Neuronal stem cell (in vitro differentiated cells): ENCODE measurements at regions not wholly inside any gene's neighbourhood (a gene's known extent, or its start where the extent isn't known, plus 50 kb on each side); places are given as distances from the start of the nearest gene placed in this dataset.

ENCODE experiments used
- DNase-seq: peaks from one replicate; pipeline ENCODE4 v3.0.0-alpha.2; 2013; ENCODE audit warnings: low spot score
- H2AFZ ChIP-seq: one replicate; pipeline ENCODE4 v1.6.1; 2013; ENCODE audit warnings: mild to moderate bottlenecking, low read length, inconsistent platforms
- H2AK5ac ChIP-seq: 2 replicates; pipeline ENCODE4 v1.6.1; 2013; ENCODE audit warnings: low read depth, mild to moderate bottlenecking, inconsistent platforms, low read length, moderate library complexity, mixed read lengths
- H2BK120ac ChIP-seq: 2 replicates; pipeline ENCODE4 v1.6.1; 2013; ENCODE audit warnings: low read depth, mild to moderate bottlenecking, inconsistent platforms, low read length, moderate library complexity, mixed read lengths
- H2BK12ac ChIP-seq: one replicate; pipeline ENCODE4 v1.6.1; 2013; ENCODE audit warnings: low read length, inconsistent platforms
- H2BK15ac ChIP-seq: 2 replicates; pipeline ENCODE4 v1.6.1; 2013; ENCODE audit warnings: mild to moderate bottlenecking, low read length, inconsistent platforms, mixed read lengths
- H2BK5ac ChIP-seq: one replicate; pipeline ENCODE4 v1.6.1; 2013; ENCODE audit warnings: inconsistent platforms, mild to moderate bottlenecking, low read length, moderate library complexity
- H3K14ac ChIP-seq: one replicate; pipeline ENCODE4 v1.6.1; 2013; ENCODE audit warnings: low read length, inconsistent platforms
- H3K18ac ChIP-seq: 2 replicates; pipeline ENCODE4 v1.6.1; 2013; ENCODE audit warnings: low read length, inconsistent platforms
- H3K23ac ChIP-seq: 2 replicates; pipeline ENCODE4 v1.6.1; 2013; ENCODE audit warnings: low read depth, mild to moderate bottlenecking, mixed read lengths, low read length, inconsistent platforms; ENCODE audit not compliant: poor library complexity
- H3K27ac ChIP-seq: replicated peaks from 3 replicates; pipeline ENCODE4 v1.5.1; 2013; ENCODE audit warnings: low read length, inconsistent platforms
- H3K27me3 ChIP-seq, 3 experiments: 2 replicates each; pipeline ENCODE4 v1.6.1; 2013; ENCODE audit warnings: low read length in 3 of 3, mild to moderate bottlenecking in 2 of 3, inconsistent platforms in 1 of 3, low read depth in 1 of 3, mixed read lengths in 1 of 3, moderate library complexity in 1 of 3; ENCODE audit not compliant: control insufficient read depth in 3 of 3, insufficient read depth in 3 of 3
- H3K36me3 ChIP-seq, 2 donors: replicated peaks in 1 of 2; 2 replicates each; pipeline ENCODE4 v1.6.1; 2013; ENCODE audit warnings: low read length in 2 of 2; ENCODE audit not compliant: control insufficient read depth in 2 of 2, insufficient read depth in 2 of 2
- H3K4ac ChIP-seq: 2 replicates; pipeline ENCODE4 v1.6.1; 2013; ENCODE audit warnings: inconsistent platforms, mild to moderate bottlenecking, low read length, moderate library complexity
- H3K4me1 ChIP-seq, 2 donors: 1 replicate in 1 of 2; 2 replicates in 1 of 2; pipeline ENCODE4 v1.6.1; 2013; ENCODE audit warnings: low read length in 2 of 2, low read depth in 1 of 2; ENCODE audit not compliant: control insufficient read depth in 2 of 2, insufficient read depth in 1 of 2
- H3K4me2 ChIP-seq: one replicate; pipeline ENCODE4 v1.6.1; 2013; ENCODE audit warnings: mild to moderate bottlenecking, low read length, inconsistent platforms; ENCODE audit not compliant: insufficient read depth, poor library complexity, severe bottlenecking
- H3K4me3 ChIP-seq, 2 donors: 2 replicates each; pipeline ENCODE4 v1.5.1; 2013; ENCODE audit warnings: low read length in 2 of 2, mild to moderate bottlenecking in 2 of 2, inconsistent platforms in 1 of 2, moderate library complexity in 1 of 2
- H3K79me1 ChIP-seq: one replicate; pipeline ENCODE4 v1.6.1; 2013; ENCODE audit warnings: low read depth, mild to moderate bottlenecking, inconsistent platforms, low read length, moderate library complexity
- H3K9ac ChIP-seq: one replicate; pipeline ENCODE4 v1.6.1; 2013; ENCODE audit warnings: mild to moderate bottlenecking, low read depth, low read length, inconsistent platforms; ENCODE audit not compliant: poor library complexity
- H3K9me3 ChIP-seq, 2 donors: replicated peaks in 1 of 2; 2 replicates each; pipeline versions ENCODE3 to v1.6.1; 2013; ENCODE audit warnings: low read length in 2 of 2, mild to moderate bottlenecking in 2 of 2, inconsistent platforms in 1 of 2, low read depth in 1 of 2, mixed read lengths in 1 of 2, moderate library complexity in 1 of 2; ENCODE audit not compliant: control insufficient read depth in 2 of 2, insufficient read depth in 1 of 2
- H4K8ac ChIP-seq: one replicate; pipeline ENCODE4 v1.6.1; 2013; ENCODE audit warnings: low read depth, mild to moderate bottlenecking, inconsistent platforms, low read length, moderate library complexity
- H4K91ac ChIP-seq: one replicate; pipeline ENCODE4 v1.6.1; 2013; ENCODE audit warnings: low read length, low read depth, mild to moderate bottlenecking, inconsistent platforms; ENCODE audit not compliant: poor library complexity
- WGBS, 2 donors: extraction: QIAGEN DNeasy Blood & Tissue Kit; methylation state at CpG; one replicate each; pipeline ENCODE4 v1.1.7; 2013; ENCODE audit warnings: missing lambda C conversion rate in 2 of 2, mixed read lengths in 1 of 2; ENCODE audit not compliant: insufficient read length in 2 of 2, insufficient replicate concordance in 1 of 2; ENCODE audit errors: extremely low coverage in 2 of 2; 5-methylcytosine and 5-hydroxymethylcytosine counted together

DNA sequence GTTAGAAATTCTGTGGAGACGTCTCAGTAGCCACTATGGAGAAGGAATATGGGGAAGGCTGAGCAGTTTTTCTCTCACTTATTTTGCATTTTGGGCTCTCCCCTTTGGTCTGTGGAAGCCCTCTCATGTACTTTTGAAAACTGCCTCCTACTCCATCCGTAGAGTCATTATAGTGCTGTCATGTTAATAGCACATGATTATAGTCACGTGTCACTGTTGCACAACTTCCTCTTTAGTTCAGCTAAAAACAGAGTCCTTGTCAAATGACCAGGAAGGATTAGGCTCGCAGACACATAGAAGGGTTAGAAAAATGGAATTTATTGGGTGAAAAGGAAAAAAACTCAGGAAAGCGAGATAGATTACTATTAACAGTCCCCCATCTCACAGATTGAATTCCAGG lies 258.2 kb upstream of the CXorf51A start:
- Histone ChIP-seq H3K27me3 (no peaks in the 10 kb centered on the region), H2AFZ (no peak overlapping the region), H4K91ac (no peak overlapping the region), H2AK5ac (no peak overlapping the region), H3K9ac (no peak overlapping the region), H2BK15ac (no peak overlapping the region), H3K18ac (no peak overlapping the region), H3K27ac (no peak overlapping the region), H3K14ac (no peak overlapping the region), H3K23ac (no peak overlapping the region), H3K9me3 (no peaks in the 10 kb centered on the region), H2BK120ac (no peak overlapping the region), H3K36me3 (no peaks in the 10 kb centered on the region), H3K4me1 (no peaks in the 10 kb centered on the region), H2BK12ac (no peak overlapping the region), H2BK5ac (no peak overlapping the region), H4K8ac (no peak overlapping the region), H3K79me1 (no peaks in the 10 kb centered on the region), H3K4me3 (no peak overlapping the region), H3K4me2 (no peak overlapping the region), H3K4ac (no peak overlapping the region)
- no CpG with 5 or more reads among the region's 5 CpGs for WGBS, 2 donors
- no peak for DNase-seq

GRCh38 chrX:147069926-147070325 lies 255.4 kb upstream of the CXorf51A start:
- Histone ChIP-seq H3K9ac (no peak overlapping the region), H3K18ac (no peak overlapping the region), H4K8ac (no peak overlapping the region)

More at GRCh38 chrX:147069926-147070325, 255.4 kb upstream of the CXorf51A start:
- Histone ChIP-seq H2BK12ac (no peak overlapping the region), H2AK5ac (no peak overlapping the region), H3K4ac (no peak overlapping the region), H2BK5ac (no peak overlapping the region), H3K4me3 (no peak overlapping the region), H3K27ac (no peak overlapping the region), H3K14ac (no peak overlapping the region), H3K4me2 (no peak overlapping the region), H2BK15ac (no peak overlapping the region), H2AFZ (no peak overlapping the region), H3K23ac (no peak overlapping the region), H3K27me3 (no peaks in the 10 kb centered on the region), H3K79me1 (no peaks in the 10 kb centered on the region), H3K9me3 (no peaks in the 10 kb centered on the region), H4K91ac (no peak overlapping the region), H2BK120ac (no peak overlapping the region), H3K36me3 (no peaks in the 10 kb centered on the region), H3K4me1 (no peaks in the 10 kb centered on the region)
- DNase-seq, result no peak
- no CpG with 5 or more reads among the region's 2 CpGs for WGBS, 2 donors
